Fibroblast of villous mesenchyme (primary cell): ENCODE measurements at regions not wholly inside any gene's neighbourhood (a gene's known extent, or its start where the extent isn't known, plus 50 kb on each side); places are given as distances from the start of the nearest gene placed in this dataset.

Experiments used
- DNase-seq: peaks from one replicate; pipeline ENCODE4 v3.0.0-alpha.2; 2010; ENCODE audit warnings: low read depth
- H3K4me3 ChIP-seq: 2 replicates; pipeline ENCODE4 v1.5.1; 2011; ENCODE audit warnings: low read depth, mild to moderate bottlenecking, low read length
- CTCF ChIP-seq: IDR thresholded peaks from 2 replicates; pipeline ENCODE4 v1.5.1; 2012; ENCODE audit warnings: low read depth, mild to moderate bottlenecking, low read length; ENCODE audit not compliant: insufficient read depth

- DNase-seq, result peak; percentile 14
- H3K4me3 ChIP-seq, result no peak overlapping the region
- TF ChIP-seq CTCF, result no peak
Measured at GRCh38 chr10:112000466-112000865, 183.1 kb downstream of the GPAM start.

GRCh38 chr10:112002206-112002605 lies 181.4 kb downstream of the GPAM start:
- no peak for TF ChIP-seq CTCF
- no peak overlapping the region for H3K4me3 ChIP-seq
- no peak for DNase-seq

- TF ChIP-seq CTCF, result no peak
- no peak overlapping the region for H3K4me3 ChIP-seq
- no peak for DNase-seq
Measured at GRCh38 chr10:112004075-112004474, 179.5 kb downstream of the GPAM start.

DNA sequence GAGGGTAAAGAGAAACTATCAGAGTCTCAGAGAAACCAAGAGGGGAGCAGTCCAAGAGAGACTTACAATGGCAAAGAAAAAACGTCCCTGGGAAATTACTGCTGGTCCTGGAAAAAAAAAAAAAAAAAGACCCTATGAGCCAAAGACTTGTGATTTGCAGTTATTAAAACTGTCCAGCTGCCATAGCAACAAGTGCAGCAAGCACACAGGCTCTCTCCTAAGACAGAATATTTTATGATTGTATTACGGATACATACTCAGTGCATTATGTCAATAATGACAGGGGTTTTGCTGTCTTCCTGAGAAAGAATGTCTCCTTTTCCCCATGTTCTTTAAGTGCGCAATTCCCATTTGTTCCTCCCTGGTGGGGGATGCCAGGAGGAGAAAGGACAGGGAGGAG lies 178.5 kb downstream of the GPAM start:
- no peak for DNase-seq
- H3K4me3 ChIP-seq, result no peak overlapping the region
- TF ChIP-seq CTCF, result no peak

DNA sequence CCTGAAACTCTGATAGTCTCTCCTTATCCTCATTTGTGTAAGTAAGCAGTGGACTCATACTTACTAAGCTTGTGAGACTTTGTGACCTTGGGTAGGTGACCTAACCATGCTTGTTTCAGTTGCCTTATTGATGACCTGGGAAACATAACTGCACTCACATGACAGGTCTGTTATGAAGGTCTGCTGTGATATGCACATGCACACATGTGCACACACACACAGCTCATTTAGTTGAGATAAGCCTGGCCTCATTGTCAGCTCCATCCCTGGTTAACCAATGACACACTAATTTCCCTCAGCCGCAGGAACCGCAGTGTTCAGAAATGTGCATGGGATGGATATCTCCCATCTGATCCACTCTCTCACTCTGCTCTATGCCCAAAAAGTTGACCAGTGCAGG lies 177.2 kb downstream of the GPAM start:
- H3K4me3 ChIP-seq, result no peak overlapping the region
- DNase-seq, result no peak
- no peak for TF ChIP-seq CTCF

DNA sequence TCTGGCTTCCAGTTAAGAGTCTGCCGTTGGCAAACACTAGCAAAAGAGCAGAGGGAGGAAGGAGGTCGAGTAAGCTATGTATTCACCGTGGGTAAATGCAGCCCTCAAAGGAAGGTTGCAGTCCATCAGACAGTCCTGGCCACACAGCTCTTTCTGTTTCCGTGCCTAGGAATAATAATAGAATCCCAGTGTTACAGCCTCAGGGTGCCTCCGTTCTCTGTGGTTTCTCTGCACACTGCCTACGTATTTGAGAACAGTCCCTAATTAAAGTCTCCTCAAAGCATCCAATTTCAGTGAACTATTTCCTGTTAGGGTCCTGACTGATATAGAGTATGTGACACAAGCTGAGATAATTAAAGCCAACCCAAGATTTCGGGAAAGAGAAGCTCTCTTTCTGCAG lies 176.7 kb downstream of the GPAM start:
- no peak overlapping the region for H3K4me3 ChIP-seq
- no peak for TF ChIP-seq CTCF
- no peak for DNase-seq

- no peak overlapping the region for H3K4me3 ChIP-seq
- TF ChIP-seq CTCF, result no peak
- DNase-seq, result no peak
Measured at GRCh38 chr10:112022196-112022595, 161.4 kb downstream of the GPAM start.
